Thyroid gland (tissue), 4 donors: ENCODE measurements at regions not wholly inside any gene's neighbourhood (a gene's known extent, or its start where the extent isn't known, plus 50 kb on each side); places are given as distances from the start of the nearest gene placed in this dataset.

Experiments
- POLR2A ChIP-seq, 2 donors: fragments of 450-650 bp; IDR thresholded peaks; one replicate each; pipeline ENCODE4 v1.6.1; 2017; ENCODE audit warnings: antibody characterized with exemption in 2 of 2, mild to moderate bottlenecking in 2 of 2, moderate library complexity in 1 of 2
- TF ChIP-seq, protein P1 (sequence below), 6 experiments: fragments of 200-600 bp in 3 of 6; fragments of 450-650 bp in 3 of 6; sonication (generic) in 3 of 6; IDR thresholded peaks; one replicate each; pipeline ENCODE4 v1.5.1; 2016 to 2019; ENCODE audit warnings: antibody characterized with exemption in 6 of 6, mild to moderate bottlenecking in 2 of 6, inconsistent platforms in 1 of 6, moderate library complexity in 1 of 6

GRCh38 chr10:111452153-111452552, 375.3 kb downstream of the ADRA2A start:
- TF ChIP-seq, protein P1, sequence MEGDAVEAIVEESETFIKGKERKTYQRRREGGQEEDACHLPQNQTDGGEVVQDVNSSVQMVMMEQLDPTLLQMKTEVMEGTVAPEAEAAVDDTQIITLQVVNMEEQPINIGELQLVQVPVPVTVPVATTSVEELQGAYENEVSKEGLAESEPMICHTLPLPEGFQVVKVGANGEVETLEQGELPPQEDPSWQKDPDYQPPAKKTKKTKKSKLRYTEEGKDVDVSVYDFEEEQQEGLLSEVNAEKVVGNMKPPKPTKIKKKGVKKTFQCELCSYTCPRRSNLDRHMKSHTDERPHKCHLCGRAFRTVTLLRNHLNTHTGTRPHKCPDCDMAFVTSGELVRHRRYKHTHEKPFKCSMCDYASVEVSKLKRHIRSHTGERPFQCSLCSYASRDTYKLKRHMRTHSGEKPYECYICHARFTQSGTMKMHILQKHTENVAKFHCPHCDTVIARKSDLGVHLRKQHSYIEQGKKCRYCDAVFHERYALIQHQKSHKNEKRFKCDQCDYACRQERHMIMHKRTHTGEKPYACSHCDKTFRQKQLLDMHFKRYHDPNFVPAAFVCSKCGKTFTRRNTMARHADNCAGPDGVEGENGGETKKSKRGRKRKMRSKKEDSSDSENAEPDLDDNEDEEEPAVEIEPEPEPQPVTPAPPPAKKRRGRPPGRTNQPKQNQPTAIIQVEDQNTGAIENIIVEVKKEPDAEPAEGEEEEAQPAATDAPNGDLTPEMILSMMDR (IDR thresholded peaks at IDR 0.05), result no peak
- TF ChIP-seq POLR2A (IDR thresholded peaks at IDR 0.05), result no peak
